OCI-LY3 (cell line): ENCODE measurements at regions not wholly inside any gene's neighbourhood (a gene's known extent, or its start where the extent isn't known, plus 50 kb on each side); places are given as distances from the start of the nearest gene placed in this dataset.

Experiments
- CTCF ChIP-seq: fragments of 200-600, 300-600 bp; sonication (generic); IDR thresholded peaks from 2 replicates; pipeline ENCODE4 v1.5.1; 2014; ENCODE audit warnings: antibody characterized with exemption, low read length, low read depth
- EZH2phosphoT487 ChIP-seq: fragments of 200-600 bp; shearing (Covaris generic); IDR thresholded peaks from 2 replicates; pipeline ENCODE4 v1.6.1; 2018; ENCODE audit warnings: antibody characterized with exemption, mixed run types, low read depth

GRCh38 chr10:123517426-123517825 is 148.7 kb upstream of the GPR26 start:
- no peak for TF ChIP-seq CTCF
- no peak for TF ChIP-seq EZH2phosphoT487
